ENCODE measurements at regions not wholly inside any gene's neighbourhood (a gene's known extent, or its start where the extent isn't known, plus 50 kb on each side); places are given as distances from the start of the nearest gene placed in this dataset.
A peak's percentile ranks its signal among the peaks of the same experiment; 100 is the strongest.

DNA sequence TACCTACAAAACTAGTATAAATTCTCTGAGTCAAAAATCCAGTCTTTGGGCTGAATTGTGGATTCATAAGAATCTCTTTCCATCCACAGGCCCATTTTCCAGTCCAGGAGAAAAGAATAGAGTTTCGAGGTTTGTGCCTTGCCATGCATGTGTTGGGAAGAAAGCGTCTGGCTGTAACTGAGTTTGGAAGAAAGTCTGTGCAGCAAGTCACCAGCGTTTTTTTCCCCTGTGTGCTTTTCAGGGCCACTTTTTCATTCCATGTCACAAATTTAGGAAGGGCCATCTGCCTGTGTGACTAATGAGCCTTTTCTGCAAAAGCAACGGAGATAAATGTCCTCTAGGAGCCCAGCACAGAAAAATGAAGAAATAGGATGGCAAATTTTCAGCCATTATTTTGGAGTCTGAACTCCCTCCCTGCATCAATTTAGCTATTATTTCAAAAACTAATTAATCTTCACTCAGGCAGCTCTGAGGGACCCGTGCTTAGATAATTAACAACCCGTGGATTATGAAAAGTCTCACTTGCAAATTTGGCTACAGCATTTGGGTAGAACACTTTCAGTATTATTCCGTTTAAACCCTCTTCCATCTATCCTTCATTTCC is 261.5 kb downstream of the SUDS3 start:
- no peak overlapping the region for H3K9ac ChIP-seq (ENCODE audit: insufficient read depth in 1 of 2, low read depth in 2 of 2, low read length in 2 of 2)
- BruUV-seq (replicated peaks): no TSS peak
- H3K36me3 ChIP-seq (ENCODE audit: control insufficient read depth, insufficient read depth, low read length): no peaks in the 10 kb centered on the region
- in situ Hi-C loops (cut with MboI) (no loop called here), intact Hi-C loops (cut with micrococcal nuclease) (no loop called here)
- no peak for FAIRE-seq
- no peaks in the 10 kb centered on the region for H3K79me2 ChIP-seq (ENCODE audit: control insufficient read depth, insufficient read depth, low read length)
- no peak overlapping the region for H3K27ac ChIP-seq (ENCODE audit: extremely low read depth, low read depth, low read length)
- ChIA-PET POLR2A (no interaction called here), CTCF (ENCODE audit: low intra/inter-chr PET ratio) (no interaction called here)
- DNase-seq (ENCODE audit: extremely low read depth in 1 of 4, low spot score in 3 of 4): no peak
- H3K4me1 ChIP-seq (replicated peaks in 1 of 2; ENCODE audit: control insufficient read depth in 2 of 2, insufficient read depth in 2 of 2, low read length in 2 of 2): no peaks in the 10 kb centered on the region
- WGBS (ENCODE audit: insufficient coverage, low coverage, missing lambda C conversion rate): under 1% methylated on average over 7 of the region's 7 CpGs
- no peak overlapping the region for H2AFZ ChIP-seq (ENCODE audit: low read depth, low read length)
- H3K9me3 ChIP-seq (replicated peaks; ENCODE audit: control insufficient read depth, insufficient read depth, low read depth, low read length): no peaks in the 10 kb centered on the region
- TF ChIP-seq, protein P1, sequence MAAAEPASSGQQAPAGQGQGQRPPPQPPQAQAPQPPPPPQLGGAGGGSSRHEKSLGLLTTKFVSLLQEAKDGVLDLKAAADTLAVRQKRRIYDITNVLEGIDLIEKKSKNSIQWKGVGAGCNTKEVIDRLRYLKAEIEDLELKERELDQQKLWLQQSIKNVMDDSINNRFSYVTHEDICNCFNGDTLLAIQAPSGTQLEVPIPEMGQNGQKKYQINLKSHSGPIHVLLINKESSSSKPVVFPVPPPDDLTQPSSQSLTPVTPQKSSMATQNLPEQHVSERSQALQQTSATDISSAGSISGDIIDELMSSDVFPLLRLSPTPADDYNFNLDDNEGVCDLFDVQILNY (CRISPR knock-in tag; IDR thresholded peaks at IDR 0.05): no peak
- no peak for TF ChIP-seq MECOM (CRISPR knock-in tag; IDR thresholded peaks at IDR 0.05)
- no peaks in the 10 kb centered on the region; the same call in 1 of the 2 replicates for H4K20me1 ChIP-seq (replicated peaks; ENCODE audit: control insufficient read depth, insufficient read depth, low read length)
- ATAC-seq: no peak
- H3K9me1 ChIP-seq (ENCODE audit: control insufficient read depth, insufficient read depth, low read length): no peaks in the 10 kb centered on the region
- H3K27me3 ChIP-seq (ENCODE audit: control insufficient read depth in 2 of 2, insufficient read depth in 2 of 2, low read length in 2 of 2): no peaks in the 10 kb centered on the region
- H3K4me2 ChIP-seq (ENCODE audit: insufficient read depth, low read length): no peak overlapping the region
- H3K4me3 ChIP-seq: no peak overlapping the region

DNA sequence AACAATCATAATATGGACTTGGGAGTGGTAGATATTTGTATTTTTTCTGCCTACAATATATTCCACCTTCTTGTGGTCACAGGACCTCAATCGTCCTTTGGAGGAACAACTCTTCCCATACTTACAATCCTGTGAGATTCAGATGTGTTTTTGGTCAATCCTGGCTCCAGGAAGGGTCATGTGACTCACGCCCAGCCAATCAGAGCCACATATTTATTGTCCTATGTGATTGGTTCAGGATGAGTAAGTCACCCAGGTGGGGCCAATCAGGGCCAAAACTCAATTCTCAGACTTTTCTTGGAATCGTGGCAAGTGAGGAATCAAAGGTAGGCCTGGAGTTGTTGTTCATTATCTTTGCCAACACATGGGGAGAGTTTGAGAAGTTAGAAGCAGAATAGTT is 264.9 kb downstream of the SUDS3 start:
- 2% methylated on average over 3 of the region's 3 CpGs for WGBS (ENCODE audit: insufficient coverage, low coverage, missing lambda C conversion rate)
- in situ Hi-C loops (cut with MboI) (no loop called here), intact Hi-C loops (cut with micrococcal nuclease) (no loop called here)
- Histone ChIP-seq H3K9ac (ENCODE audit: insufficient read depth in 1 of 2, low read depth in 2 of 2, low read length in 2 of 2) (no peak overlapping the region), H3K27ac (ENCODE audit: extremely low read depth, low read depth, low read length) (no peak overlapping the region), H3K9me1 (ENCODE audit: control insufficient read depth, insufficient read depth, low read length) (no peaks in the 10 kb centered on the region), H3K4me1 (replicated peaks in 1 of 2; ENCODE audit: control insufficient read depth in 2 of 2, insufficient read depth in 2 of 2, low read length in 2 of 2) (no peaks in the 10 kb centered on the region), H3K4me2 (ENCODE audit: insufficient read depth, low read length) (no peak overlapping the region), H2AFZ (ENCODE audit: low read depth, low read length) (no peak overlapping the region), H3K4me3 (no peak overlapping the region), H3K9me3 (replicated peaks; ENCODE audit: control insufficient read depth, insufficient read depth, low read depth, low read length) (no peaks in the 10 kb centered on the region), H3K27me3 (ENCODE audit: control insufficient read depth in 2 of 2, insufficient read depth in 2 of 2, low read length in 2 of 2) (no peaks in the 10 kb centered on the region), H3K36me3 (ENCODE audit: control insufficient read depth, insufficient read depth, low read length) (no peaks in the 10 kb centered on the region), H4K20me1 (replicated peaks; ENCODE audit: control insufficient read depth, insufficient read depth, low read length) (no peaks in the 10 kb centered on the region; the same call in 1 of the 2 replicates), H3K79me2 (ENCODE audit: control insufficient read depth, insufficient read depth, low read length) (no peaks in the 10 kb centered on the region)
- ChIA-PET POLR2A (no interaction called here), CTCF (ENCODE audit: low intra/inter-chr PET ratio) (no interaction called here)
- no TSS peak for BruUV-seq (replicated peaks)
- ATAC-seq (peak; percentile 53; the same call in 1 of the 3 replicates), FAIRE-seq (no peak), DNase-seq (ENCODE audit: extremely low read depth in 1 of 4, low spot score in 3 of 4) (peak; percentile 13 to 44 (median 42))
- TF ChIP-seq, protein P2, sequence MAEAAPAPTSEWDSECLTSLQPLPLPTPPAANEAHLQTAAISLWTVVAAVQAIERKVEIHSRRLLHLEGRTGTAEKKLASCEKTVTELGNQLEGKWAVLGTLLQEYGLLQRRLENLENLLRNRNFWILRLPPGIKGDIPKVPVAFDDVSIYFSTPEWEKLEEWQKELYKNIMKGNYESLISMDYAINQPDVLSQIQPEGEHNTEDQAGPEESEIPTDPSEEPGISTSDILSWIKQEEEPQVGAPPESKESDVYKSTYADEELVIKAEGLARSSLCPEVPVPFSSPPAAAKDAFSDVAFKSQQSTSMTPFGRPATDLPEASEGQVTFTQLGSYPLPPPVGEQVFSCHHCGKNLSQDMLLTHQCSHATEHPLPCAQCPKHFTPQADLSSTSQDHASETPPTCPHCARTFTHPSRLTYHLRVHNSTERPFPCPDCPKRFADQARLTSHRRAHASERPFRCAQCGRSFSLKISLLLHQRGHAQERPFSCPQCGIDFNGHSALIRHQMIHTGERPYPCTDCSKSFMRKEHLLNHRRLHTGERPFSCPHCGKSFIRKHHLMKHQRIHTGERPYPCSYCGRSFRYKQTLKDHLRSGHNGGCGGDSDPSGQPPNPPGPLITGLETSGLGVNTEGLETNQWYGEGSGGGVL (CRISPR knock-in tag; IDR thresholded peaks at IDR 0.05): no peak
- TF ChIP-seq, protein P3, sequence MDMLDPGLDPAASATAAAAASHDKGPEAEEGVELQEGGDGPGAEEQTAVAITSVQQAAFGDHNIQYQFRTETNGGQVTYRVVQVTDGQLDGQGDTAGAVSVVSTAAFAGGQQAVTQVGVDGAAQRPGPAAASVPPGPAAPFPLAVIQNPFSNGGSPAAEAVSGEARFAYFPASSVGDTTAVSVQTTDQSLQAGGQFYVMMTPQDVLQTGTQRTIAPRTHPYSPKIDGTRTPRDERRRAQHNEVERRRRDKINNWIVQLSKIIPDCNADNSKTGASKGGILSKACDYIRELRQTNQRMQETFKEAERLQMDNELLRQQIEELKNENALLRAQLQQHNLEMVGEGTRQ (CRISPR knock-in tag; IDR thresholded peaks at IDR 0.05): peak; percentile 67
- no peak for TF ChIP-seq RCOR1 (IDR thresholded peaks at IDR 0.05; ENCODE audit: borderline replicate concordance in 1 of 2, low read depth in 2 of 2, low read length in 2 of 2)
- peak; percentile 56; the same call in 1 of the 2 replicates for TF ChIP-seq RAD51 (IDR thresholded peaks at IDR 0.05; ENCODE audit: borderline replicate concordance, low read depth)
- no peak for TF ChIP-seq SRSF1 (IDR thresholded peaks at IDR 0.05; ENCODE audit: low read depth, low read length)
- TF ChIP-seq, protein P4, sequence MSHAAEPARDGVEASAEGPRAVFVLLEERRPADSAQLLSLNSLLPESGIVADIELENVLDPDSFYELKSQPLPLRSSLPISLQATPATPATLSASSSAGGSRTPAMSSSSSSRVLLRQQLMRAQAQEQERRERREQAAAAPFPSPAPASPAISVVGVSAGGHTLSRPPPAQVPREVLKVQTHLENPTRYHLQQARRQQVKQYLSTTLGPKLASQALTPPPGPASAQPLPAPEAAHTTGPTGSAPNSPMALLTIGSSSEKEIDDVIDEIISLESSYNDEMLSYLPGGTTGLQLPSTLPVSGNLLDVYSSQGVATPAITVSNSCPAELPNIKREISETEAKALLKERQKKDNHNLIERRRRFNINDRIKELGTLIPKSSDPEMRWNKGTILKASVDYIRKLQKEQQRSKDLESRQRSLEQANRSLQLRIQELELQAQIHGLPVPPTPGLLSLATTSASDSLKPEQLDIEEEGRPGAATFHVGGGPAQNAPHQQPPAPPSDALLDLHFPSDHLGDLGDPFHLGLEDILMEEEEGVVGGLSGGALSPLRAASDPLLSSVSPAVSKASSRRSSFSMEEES (CRISPR knock-in tag; IDR thresholded peaks at IDR 0.05): peak; percentile 62
- TF ChIP-seq HDAC1 (IDR thresholded peaks at IDR 0.05): no peak
